NCI-H2196 treated with DMSO at 0.1 percent for 48 hours (cell line): ENCODE measurements at regions not wholly inside any gene's neighbourhood (a gene's known extent, or its start where the extent isn't known, plus 50 kb on each side); places are given as distances from the start of the nearest gene placed in this dataset.

Experiments
- DNase-seq: peaks from one replicate; lab custom pipeline; 2025; ENCODE audit not compliant: unreplicated experiment; lab: John Stamatoyannopoulos, UW

DNA sequence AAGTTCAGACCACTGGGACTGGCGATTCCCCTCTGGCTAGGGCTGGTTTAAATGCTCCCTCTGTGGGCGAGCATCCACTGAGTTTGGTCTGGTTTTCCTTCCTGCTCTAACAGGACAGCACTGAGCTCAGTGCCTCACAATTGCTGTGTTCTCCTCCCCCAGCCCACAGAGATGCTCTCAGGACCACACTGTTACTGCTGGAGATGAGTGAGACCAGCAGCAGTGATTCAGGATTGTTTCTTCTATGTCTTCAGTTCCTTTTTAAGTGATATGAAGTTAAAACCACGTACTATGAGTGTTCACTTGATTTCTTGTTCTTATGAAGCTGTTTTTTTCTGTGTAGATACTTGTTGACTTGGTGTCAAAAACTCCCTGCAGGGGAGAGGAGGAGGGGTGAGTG lies 180.4 kb upstream of the COL8A1 start:
- no peak for DNase-seq

DNA sequence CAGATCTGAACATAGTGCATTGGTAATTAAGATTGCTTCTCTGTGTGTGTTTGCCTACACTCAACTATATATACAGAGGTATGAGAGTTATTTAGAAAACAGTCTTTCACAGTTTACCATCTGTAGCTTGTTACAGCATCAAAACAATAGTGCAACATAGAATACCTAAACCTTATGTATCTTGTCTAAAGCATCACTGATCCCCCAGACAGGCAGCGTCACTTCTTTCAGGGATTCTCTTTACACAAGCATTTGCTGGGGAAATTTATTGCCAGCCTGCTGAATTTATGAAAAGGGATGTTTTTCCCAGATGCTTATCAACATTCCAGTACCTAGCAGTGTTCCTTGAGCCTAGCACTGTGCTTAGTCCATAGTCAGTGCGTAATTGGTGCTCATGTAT lies 195.8 kb upstream of the COL8A1 start:
- no peak for DNase-seq

DNA sequence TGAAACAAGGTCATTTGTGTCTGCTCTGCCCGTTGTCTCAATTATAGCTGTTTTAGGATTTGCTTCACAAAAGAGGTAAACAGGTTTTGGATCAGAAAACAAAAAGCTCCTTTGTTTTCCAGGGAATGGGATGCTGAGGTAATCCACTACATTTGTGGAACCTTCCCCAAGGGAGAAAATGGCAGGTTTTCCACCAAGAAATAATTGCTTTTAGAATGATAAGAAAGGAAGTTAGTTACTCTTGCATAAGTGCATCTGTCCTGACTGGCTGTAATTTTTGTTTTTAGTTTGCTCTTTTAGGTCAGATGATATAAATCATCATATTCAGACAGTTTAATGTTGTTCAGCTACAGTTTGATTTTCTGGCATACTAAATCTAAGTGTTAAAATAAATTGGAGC lies 198.5 kb upstream of the COL8A1 start:
- DNase-seq, result no peak

DNA sequence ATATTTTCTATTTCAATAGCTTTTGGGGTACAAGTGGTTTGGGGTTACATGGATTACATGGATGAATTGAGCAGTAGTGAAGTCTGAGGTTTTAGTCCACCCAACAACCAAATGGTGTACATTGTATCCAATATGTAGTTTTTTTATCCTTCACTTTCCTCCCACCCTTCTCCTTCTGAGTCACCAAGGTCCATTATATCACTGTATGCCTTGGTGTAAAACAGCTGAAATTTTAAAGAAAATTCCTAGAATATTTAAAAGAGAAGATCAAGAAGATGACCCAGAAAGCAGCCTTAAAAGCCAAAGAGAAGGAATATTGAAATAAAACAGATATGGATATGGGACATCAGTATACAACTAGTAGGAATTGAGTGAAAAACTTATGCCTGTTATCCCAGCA lies 204.2 kb upstream of the COL8A1 start:
- no peak for DNase-seq

DNA sequence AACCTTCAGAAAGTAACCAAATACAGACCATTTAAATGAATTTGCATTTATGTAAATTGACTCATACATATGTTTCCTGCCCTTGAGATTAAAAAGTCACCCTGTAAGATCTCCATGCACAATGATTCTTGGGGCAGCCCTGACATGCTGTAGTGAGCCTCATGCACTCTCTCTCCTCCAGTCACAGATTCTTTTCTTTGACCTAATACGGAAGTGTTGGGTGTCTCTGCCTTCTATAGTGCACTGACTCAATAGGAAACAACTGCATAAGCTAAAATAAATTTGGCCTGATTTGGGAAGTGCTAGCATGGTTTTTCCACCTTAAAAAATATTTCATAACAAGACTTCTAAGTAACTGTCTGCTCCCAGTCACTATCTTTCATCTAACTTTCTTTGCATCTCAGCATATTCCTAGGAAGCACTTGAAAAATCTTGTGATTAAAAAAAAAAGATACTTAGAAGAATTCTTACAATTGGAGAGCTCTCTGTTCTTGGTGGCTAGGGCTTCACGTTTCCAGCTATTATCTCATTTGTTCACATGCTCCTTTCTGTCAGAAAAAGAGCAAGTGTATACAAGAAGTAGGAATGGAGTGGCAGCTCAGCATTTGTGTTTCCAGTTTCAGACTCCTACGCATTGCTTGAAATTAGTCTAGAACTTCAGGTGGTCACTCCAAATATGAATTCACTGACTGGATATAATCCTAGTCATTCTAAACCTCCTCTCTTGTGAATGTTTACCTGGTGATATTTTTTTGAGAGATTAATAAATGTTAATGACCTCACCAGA lies 207.9 kb upstream of the COL8A1 start:
- no peak for DNase-seq

DNA sequence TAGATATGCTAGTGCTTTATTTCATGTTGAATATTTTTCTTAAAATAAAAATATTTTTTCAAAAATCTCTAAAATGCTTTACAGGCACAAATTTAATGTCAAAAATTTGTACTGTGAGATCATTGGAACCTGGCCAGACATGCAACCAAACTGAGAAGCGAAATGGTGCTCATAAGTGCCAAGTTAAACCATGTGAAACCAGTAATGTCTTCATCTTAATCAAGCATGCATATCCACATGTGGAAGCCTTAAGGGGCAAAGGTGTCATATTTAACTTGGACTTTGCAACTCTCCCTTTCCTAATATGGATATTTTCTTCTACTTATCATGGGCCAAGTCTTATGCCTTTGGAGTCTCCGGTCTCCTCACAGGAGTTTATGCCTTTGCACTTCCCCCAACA lies 208.9 kb upstream of the COL8A1 start:
- DNase-seq, result no peak

DNA sequence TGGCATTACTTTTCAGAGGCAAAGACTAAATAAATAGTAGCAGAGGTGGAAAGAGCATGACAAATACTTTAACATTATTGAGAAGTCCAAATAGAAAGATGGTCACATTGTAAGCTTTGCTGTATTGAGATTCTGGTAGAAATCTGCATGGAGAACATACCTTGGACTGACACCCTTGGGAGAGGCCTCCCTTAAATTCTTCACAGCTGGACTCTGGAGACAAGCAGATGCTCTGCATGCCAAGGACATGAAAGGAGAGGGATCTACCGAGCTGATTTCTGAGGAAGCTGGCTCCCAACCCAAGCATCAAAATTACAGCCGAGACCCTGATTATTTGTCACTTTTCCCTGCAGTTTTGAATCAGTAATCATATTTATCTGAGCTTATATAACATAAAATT lies 212.5 kb upstream of the COL8A1 start:
- DNase-seq, result no peak

DNA sequence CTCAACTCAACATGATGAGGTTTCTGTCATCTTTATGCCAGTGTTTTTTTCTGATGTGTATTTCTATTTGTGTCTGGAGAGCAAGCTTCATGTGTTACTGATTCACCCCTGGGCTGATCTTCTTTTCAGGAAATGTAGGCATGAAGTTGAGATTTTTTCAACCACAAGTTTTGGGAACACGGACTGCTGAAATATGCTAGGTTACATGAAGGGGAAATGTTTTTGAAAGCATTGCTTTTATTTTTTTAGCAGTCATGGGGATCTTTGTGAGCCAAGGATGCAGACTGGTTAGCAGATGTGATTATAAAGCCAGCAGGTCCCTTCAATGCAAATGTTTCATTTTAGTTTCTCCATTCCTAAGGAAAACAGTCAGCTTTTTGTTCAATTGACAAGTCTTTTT lies 219.3 kb upstream of the COL8A1 start:
- no peak for DNase-seq

DNA sequence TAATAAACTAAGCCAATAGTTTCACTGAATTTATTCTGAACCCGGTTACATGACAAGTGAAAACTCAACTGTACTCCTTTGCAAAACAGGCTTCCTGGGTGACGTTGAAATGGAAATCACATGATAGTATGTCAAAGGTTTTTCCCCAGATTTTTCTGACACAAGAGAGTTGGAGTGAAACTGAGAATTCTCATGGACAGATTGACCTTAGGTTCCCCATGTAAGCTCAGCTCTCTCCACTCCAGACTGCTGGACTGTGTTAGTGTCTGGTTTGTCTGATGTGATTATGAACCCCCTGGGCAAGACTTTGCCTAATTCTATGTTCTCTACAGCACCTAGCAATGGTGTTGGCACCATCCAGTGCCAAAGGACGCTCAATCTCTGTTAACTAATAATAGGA lies 219.7 kb upstream of the COL8A1 start:
- DNase-seq, result no peak

DNA sequence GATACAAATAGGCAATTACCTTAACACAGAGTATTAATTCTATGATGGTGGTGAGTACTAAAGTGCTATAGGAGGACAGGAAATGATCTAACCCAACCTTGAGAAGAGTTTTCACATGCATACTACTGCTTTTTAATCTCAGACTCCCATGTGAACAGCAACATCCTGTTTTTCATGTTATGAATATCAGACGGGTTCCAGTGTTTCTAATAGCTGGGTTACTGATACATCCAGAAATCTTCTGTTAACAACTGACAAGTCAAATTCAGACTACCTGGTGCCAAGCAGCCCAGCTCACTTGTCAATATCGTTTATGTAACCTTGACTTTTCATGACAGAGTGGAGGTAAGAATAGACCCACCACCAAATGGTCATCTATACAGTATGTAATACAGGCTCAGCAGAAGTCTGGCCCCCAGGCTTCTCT lies 220.2 kb upstream of the COL8A1 start:
- no peak for DNase-seq

DNA sequence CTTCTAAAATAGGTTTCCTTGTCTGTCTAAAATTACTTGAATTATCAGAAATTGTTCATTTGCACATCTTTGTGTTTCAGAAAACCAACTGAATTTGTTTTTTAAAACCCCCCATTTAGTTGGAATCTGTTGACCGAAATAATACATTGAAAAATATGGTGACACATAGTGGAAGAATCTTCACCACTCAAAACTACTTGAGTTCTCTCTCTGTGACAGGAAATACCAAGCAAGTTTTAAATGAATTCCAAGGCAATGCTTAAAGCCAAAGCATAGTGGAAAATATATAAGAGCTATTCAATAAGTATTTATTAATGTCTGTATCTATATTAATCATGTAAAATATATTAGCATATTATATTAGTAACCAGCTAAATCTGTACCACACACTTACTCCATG lies 224.9 kb upstream of the COL8A1 start:
- no peak for DNase-seq

DNA sequence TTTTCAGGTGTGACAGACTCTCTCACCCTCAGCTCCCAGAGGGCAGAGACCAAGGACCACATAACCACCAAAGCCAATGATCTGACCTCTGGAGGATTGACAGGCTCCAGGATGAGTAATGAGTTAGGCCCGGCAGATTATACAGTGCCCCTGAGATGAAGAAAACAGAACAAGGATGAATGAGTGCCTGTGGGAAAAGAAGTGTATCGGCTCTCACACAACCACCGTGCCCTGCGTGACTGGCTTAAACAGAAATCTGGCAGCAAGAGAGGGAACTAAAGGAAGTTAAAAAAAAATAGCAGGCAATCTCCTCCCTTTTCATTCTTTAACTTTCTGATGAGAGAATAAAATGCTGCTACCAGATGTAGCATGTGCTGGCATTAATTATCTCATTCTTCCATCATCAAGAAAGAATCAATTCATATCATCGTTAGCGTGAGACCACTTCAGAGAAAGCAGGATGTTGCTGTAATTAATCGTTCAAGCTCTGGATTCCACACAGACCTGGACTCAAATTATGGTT lies 227.5 kb upstream of the COL8A1 start:
- DNase-seq, result no peak

DNA sequence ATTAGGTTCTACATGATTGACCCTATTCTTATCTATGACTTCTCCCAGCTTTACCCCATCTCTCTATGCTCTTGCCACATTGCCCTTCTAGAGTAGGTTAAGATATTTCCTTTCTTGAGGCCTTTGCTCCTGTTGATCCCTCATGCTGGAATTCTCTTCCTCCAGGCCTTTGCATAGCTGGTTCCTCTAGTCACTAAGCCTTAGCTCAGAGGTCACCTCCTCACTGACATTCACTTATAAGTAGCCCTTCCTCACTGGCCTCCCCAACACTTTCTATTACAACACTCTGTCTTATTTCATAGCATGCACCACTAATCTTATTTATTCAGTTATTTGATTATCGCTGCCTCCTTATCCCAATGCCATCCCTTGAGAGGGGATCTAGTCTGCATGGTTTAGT lies 228.4 kb upstream of the COL8A1 start:
- no peak for DNase-seq

DNA sequence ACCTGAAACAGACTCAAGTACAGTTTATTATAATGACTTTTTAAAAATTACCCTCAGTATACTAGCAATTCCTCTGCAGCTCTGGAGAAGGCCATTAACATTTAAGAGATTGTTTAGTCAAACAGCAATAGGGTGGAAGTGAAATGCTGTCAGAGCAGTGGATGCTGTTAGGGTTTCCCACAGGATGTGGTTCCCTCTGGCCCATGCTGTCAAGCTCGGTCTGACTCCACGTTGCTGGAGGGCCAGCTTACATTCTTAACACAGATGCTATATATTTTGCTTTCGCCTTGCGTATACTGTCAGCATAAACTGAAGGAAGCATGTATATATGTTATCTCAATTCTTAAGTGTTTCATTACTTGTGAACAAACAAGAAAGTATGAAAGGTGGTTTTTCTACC lies 231.1 kb upstream of the COL8A1 start:
- no peak for DNase-seq

DNA sequence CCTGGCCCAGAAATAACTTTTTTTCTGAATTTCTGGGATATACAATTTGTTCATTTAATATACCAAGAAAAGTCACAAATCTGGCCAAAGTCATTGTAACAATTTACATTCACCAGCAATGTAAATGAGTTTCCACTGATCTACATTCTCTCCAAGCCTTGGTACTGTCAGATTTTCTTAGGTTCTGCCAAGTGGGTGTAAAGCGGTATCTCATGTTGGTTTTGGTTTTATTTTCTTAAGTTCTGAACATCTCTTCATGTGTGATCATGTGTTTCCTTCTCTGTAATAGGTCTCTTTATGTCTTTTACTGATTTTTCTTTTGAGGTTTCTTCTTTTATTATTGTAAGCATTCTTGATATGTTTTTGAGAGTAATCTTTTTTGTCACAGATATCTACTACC lies 235.6 kb upstream of the COL8A1 start:
- no peak for DNase-seq

DNA sequence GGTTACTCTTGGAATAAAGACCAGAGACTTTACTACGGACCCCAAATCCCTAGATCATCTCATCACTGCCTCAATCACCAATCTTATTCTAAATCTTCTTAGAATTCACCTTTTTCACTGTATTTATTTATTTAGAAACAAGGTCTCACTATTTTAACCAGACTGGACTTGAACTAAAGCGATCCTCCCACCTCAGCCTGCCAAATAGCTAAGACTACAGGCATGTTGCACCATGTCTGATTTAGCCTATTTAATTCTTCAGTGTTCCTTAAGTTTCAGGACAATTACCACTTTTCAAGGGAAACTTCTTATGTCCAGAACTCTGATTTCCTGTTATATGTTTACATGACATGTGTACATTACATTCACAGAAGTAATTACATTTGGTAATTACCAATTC lies 238.0 kb upstream of the COL8A1 start:
- no peak for DNase-seq

DNA sequence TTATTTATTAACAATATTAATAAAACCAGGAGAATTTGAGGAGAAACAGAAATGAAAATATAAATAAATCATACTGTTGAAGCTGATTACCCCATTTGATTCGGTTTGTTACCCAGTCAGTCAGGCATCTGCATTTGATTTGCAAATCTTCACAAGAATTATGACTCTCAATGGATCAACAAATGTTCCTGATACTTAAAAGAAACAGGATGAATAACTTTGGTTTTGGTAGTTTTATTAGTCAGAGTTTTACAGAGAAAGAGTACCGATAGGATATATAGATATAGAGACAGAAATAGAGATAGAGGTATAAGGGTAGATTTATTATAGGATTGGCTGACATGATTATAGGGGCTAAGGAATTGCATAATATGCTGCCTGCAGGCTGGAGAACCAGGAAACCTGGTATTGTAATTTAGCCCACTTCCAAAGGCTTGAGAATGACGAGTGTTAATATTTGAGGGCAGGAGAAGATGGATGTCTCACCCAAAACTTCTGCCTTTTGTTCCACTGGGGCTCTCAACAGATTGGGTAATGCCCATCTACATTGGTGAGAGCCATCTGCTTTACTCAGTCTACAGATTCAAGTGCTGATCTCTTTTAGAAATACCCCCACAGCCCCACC lies 241.6 kb upstream of the COL8A1 start:
- no peak for DNase-seq

DNA sequence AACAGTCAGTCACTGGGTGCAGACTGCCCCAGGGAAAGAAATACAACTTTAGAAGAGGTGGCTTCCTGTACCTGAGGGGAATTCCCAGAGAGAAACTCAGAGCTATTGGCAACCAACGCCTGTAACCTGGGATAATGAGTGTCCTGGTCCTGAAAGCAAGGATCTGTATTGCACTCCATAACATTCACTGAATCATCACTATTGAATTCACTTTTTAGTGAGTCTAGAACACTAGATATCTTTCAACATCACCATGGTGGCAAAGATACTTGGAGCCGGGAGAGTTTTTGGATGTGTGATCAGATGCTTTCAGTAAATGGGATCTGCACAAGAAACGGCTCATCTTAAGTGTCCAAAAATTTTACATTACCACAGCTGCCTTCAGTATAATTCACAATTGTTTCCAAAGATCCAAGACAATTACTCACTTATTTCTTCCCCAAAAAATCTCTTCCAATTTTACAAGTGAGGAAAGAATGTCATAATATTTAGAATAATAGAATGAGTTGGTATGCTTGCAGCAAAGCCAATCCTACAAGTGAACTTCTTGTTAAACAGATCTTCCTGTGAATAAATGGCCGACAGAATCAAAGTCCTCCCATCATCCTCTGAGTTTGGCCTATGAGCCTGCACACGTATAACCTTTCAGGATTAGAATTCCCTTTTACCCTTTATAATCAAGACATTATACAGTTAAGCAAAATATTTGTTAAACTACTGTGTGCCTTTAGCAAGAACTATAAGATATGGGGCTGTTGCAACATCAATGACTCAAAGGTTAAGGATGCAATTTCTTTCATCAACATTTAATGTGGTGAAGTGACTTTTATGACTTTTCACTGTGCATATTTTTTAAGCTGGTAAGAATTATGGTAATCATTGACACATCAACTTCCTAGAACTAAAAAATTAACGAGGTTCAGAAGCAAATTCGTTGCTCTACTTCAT lies 243.3 kb upstream of the COL8A1 start:
- no peak for DNase-seq

DNA sequence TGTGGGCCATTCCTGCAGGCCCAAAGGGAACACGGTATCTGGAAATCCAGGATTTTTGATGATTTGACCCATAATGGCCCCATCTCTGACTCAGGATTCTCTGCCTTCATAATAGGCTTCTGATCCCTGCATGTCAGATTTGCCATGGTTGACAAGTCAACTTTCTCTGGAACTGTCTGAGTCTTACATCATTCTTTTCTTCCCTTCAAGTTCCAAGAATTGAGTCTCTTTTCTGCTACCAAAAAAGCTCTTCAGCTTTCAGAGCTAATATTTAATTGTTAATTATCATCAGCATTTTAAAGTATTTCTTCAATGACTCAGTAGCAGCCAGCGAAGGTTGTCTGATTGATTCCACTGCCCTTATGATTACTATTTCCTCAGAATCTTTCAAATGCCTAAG lies 244.4 kb upstream of the COL8A1 start:
- no peak for DNase-seq

DNA sequence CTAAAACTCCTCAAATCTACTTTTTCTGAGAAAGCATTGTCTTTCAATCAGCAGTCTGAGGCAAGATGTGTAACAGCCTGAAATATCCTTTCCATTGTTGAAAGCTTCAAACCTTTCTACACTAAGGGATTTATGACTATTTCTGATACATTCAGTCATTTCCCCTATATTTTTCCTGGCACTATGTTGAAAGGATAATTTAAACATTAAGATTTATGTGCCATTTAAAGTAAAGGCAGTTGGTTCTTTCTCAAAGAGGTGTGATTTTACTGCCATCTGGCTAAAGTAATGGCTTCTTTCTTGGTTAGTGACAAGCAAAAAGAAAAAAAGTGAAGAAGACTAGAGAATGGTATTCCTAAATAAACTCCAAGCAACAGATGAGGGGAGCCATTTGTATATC lies 249.6 kb upstream of the COL8A1 start:
- DNase-seq, result no peak

DNA sequence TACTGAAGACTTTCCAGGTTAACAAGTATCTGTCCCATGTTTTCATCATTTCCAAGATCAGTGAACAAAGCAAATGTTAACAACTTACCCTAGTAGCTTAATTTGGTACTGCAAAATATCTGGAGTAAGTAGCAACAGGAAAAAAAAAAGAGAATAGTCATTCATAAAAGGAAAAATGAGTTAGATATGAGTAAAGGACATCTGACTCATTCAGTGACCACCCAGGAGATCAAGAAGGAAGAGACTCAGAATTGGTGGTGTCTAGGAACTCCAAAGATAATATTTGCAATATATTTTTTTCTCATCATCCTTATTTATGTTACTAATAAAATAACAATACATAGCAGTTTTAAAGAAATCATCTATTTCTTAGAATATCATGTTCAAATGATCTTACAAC lies 253.8 kb upstream of the COL8A1 start:
- no peak for DNase-seq

DNA sequence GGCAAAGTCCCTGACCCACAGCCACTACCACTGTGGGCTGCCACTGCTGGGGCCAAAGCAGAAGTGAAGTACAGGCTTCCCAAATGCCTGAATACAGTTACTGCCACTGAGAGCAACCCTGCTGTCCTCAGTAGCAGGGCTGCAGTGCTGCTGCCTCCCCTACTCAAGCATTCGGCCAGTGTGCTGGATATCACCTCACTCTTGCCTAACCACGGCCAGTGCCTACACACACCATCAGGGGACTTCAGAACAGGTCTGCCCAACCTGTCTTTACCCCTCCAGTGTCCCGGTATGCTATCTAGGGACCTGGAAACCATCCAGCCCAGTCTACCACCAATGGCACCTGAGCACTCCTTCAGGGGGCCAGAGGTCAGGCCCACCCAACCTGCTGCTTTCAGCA lies 261.5 kb upstream of the COL8A1 start:
- no peak for DNase-seq
